ENCODE measurements at regions not wholly inside any gene's neighbourhood (a gene's known extent, or its start where the extent isn't known, plus 50 kb on each side); places are given as distances from the start of the nearest gene placed in this dataset.

GRCh38 chr2:226247289-226248275, 552.0 kb downstream of the IRS1 start:
- DNase-seq (ENCODE audit: low spot score in 2 of 2): no peak
- Histone ChIP-seq H3K4me3 (no peak overlapping the region), H3K9me3 (no peaks in the 10 kb centered on the region), H3K27ac (no peak overlapping the region), H3K27me3 (no peaks in the 10 kb centered on the region), H3K36me3 (no peaks in the 10 kb centered on the region), H3K4me1 (peaks cover 5% of the 10 kb centered on the region)
- 31% methylated on average over 3 of the region's 3 CpGs for WGBS
- no peak for TF ChIP-seq CTCF (IDR thresholded peaks at IDR 0.05)
- no peak for TF ChIP-seq POLR2A (IDR thresholded peaks at IDR 0.05)
- no peak for TF ChIP-seq EP300 (IDR thresholded peaks at IDR 0.05)

GRCh38 chr2:226234187-226234586, 565.4 kb downstream of the IRS1 start:
- H3K36me3 ChIP-seq: no peaks in the 10 kb centered on the region
- no peaks in the 10 kb centered on the region for H3K27me3 ChIP-seq
- no peak overlapping the region for H3K27ac ChIP-seq
- H3K4me3 ChIP-seq: no peak overlapping the region
- no peak for DNase-seq (ENCODE audit: low spot score in 2 of 2)
- TF ChIP-seq EP300 (IDR thresholded peaks at IDR 0.05) (no peak), POLR2AphosphoS5 (IDR thresholded peaks at IDR 0.05) (no peak), POLR2A (IDR thresholded peaks at IDR 0.05) (no peak), CTCF (IDR thresholded peaks at IDR 0.05) (no peak)
- WGBS: 90% methylated on average over 2 of the region's 2 CpGs
- no peaks in the 10 kb centered on the region for H3K9me3 ChIP-seq
- H3K4me1 ChIP-seq: no peaks in the 10 kb centered on the region

- H3K4me1 ChIP-seq: no peaks in the 10 kb centered on the region
- TF ChIP-seq CTCF (IDR thresholded peaks at IDR 0.05) (no peak), POLR2AphosphoS5 (IDR thresholded peaks at IDR 0.05) (no peak), EP300 (IDR thresholded peaks at IDR 0.05) (no peak), POLR2A (IDR thresholded peaks at IDR 0.05) (no peak)
- H3K4me3 ChIP-seq: no peak overlapping the region
- H3K36me3 ChIP-seq: no peaks in the 10 kb centered on the region
- H3K9me3 ChIP-seq: no peaks in the 10 kb centered on the region
- no peak overlapping the region for H3K27ac ChIP-seq
- no peak for DNase-seq (ENCODE audit: low spot score in 2 of 2)
- no peaks in the 10 kb centered on the region for H3K27me3 ChIP-seq
Measured at GRCh38 chr2:226233388-226233787, 566.2 kb downstream of the IRS1 start.

GRCh38 chr2:226228080-226228479, 571.5 kb downstream of the IRS1 start:
- no peak for DNase-seq (ENCODE audit: low spot score in 2 of 2)
- 80% methylated on average over 2 of the region's 2 CpGs for WGBS
- H3K9me3 ChIP-seq: no peaks in the 10 kb centered on the region
- no peaks in the 10 kb centered on the region for H3K27me3 ChIP-seq
- no peak overlapping the region for H3K27ac ChIP-seq
- H3K4me1 ChIP-seq: no peaks in the 10 kb centered on the region
- H3K36me3 ChIP-seq: no peaks in the 10 kb centered on the region
- no peak for TF ChIP-seq POLR2A (IDR thresholded peaks at IDR 0.05)
- no peak for TF ChIP-seq CTCF (IDR thresholded peaks at IDR 0.05)
- TF ChIP-seq POLR2AphosphoS5 (IDR thresholded peaks at IDR 0.05): no peak
- TF ChIP-seq EP300 (IDR thresholded peaks at IDR 0.05): no peak
- H3K4me3 ChIP-seq: no peak overlapping the region

GRCh38 chr2:226227341-226227740, 572.3 kb downstream of the IRS1 start:
- no peaks in the 10 kb centered on the region for H3K27me3 ChIP-seq
- H3K9me3 ChIP-seq: no peaks in the 10 kb centered on the region
- no peak overlapping the region for H3K4me3 ChIP-seq
- no peaks in the 10 kb centered on the region for H3K36me3 ChIP-seq
- no peaks in the 10 kb centered on the region for H3K4me1 ChIP-seq
- no peak for DNase-seq (ENCODE audit: low spot score in 2 of 2)
- H3K27ac ChIP-seq: no peak overlapping the region
- TF ChIP-seq POLR2A (IDR thresholded peaks at IDR 0.05): no peak
- no peak for TF ChIP-seq POLR2AphosphoS5 (IDR thresholded peaks at IDR 0.05)
- no peak for TF ChIP-seq EP300 (IDR thresholded peaks at IDR 0.05)
- no peak for TF ChIP-seq CTCF (IDR thresholded peaks at IDR 0.05)
